ENCODE measurements at regions not wholly inside any gene's neighbourhood (a gene's known extent, or its start where the extent isn't known, plus 50 kb on each side); places are given as distances from the start of the nearest gene placed in this dataset.

DNA sequence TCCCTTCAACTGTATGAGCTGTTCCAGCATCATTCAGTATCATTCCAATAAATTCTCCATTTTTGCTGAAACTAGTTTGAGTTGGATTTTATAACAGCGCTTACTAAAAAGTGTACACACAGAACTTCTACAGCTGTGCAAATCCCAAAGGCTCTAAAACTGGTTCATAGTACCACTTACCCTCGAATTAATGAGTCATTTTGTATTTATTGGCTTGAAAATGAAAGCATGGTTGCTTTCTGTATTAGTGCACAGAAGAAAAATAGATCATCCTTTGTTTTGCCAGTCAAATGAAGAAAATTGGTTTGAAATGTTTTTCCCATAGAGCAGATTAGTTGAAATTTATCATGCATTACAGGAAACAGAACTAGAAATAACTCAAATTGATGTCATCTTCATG lies 268.3 kb upstream of the CPNE8 start:
- TF ChIP-seq, protein P1, sequence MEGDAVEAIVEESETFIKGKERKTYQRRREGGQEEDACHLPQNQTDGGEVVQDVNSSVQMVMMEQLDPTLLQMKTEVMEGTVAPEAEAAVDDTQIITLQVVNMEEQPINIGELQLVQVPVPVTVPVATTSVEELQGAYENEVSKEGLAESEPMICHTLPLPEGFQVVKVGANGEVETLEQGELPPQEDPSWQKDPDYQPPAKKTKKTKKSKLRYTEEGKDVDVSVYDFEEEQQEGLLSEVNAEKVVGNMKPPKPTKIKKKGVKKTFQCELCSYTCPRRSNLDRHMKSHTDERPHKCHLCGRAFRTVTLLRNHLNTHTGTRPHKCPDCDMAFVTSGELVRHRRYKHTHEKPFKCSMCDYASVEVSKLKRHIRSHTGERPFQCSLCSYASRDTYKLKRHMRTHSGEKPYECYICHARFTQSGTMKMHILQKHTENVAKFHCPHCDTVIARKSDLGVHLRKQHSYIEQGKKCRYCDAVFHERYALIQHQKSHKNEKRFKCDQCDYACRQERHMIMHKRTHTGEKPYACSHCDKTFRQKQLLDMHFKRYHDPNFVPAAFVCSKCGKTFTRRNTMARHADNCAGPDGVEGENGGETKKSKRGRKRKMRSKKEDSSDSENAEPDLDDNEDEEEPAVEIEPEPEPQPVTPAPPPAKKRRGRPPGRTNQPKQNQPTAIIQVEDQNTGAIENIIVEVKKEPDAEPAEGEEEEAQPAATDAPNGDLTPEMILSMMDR (IDR thresholded peaks at IDR 0.05; ENCODE audit: insufficient read depth, low read depth, low read length, missing control alignments): no peak
- no peak for DNase-seq (ENCODE audit: low read depth)
- no peak overlapping the region for H3K4me3 ChIP-seq (ENCODE audit: low read length)

DNA sequence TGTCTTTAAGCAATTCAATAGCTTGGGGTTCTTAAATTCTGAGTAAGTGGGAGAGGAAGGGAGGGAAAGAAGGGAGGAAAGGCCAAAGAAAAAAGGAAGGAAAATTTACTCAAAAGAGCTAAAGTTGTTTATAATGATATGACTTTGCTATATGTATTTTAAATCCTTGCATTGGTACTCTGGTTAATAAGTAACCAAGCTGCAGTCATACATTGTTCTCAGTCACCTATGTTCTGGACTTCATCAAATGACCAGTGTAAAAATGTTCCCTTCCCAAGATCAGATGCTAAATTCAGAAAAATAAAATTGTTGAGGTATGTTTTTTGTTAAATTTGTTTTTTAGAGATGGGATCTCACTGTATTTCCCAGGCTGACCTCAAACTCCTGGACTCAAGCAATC lies 259.9 kb upstream of the CPNE8 start:
- no peak for DNase-seq (ENCODE audit: low read depth)
- TF ChIP-seq, protein P1 (IDR thresholded peaks at IDR 0.05; ENCODE audit: insufficient read depth, low read depth, low read length, missing control alignments): no peak
- H3K4me3 ChIP-seq (ENCODE audit: low read length): no peak overlapping the region

GRCh38 chr12:39161465-39162085 lies 256.2 kb upstream of the CPNE8 start:
- TF ChIP-seq, protein P1 (IDR thresholded peaks at IDR 0.05; ENCODE audit: insufficient read depth, low read depth, low read length, missing control alignments): no peak
- no peak overlapping the region for H3K4me3 ChIP-seq (ENCODE audit: low read length)
- no peak for DNase-seq (ENCODE audit: low read depth)

DNA sequence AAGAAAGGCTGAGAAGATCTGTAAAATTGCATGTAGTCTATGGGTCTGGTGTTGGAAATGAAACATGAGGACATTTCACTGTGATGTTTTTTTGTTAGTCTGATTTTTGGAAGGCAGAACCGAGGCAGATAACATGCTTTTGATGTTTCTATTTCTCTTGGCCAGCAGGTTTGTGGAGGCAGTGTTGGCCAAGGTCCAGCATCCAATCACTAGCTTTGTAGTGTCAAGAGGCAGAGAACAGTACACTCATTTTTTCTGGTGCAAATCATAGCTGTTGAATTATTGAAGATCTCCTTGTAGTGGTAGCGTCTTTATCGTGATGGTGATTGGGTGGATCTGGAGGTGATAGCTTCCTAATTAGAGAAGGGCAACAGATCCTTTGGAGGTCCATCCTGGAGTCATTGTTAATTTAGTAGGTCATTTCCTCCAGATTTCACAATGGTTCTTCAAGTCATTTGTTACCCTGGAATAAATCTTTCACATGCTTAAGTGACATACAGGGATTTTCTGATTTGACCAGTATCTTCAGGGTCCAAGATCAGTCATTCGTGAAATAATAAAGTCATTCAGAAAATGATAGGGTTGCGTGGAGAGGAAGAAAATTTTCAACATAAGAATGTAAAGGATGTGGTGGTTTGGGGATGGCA lies 252.4 kb upstream of the CPNE8 start:
- DNase-seq (ENCODE audit: low read depth): no peak
- TF ChIP-seq, protein P1 (IDR thresholded peaks at IDR 0.05; ENCODE audit: insufficient read depth, low read depth, low read length, missing control alignments): no peak
- H3K4me3 ChIP-seq (ENCODE audit: low read length): no peak overlapping the region

DNA sequence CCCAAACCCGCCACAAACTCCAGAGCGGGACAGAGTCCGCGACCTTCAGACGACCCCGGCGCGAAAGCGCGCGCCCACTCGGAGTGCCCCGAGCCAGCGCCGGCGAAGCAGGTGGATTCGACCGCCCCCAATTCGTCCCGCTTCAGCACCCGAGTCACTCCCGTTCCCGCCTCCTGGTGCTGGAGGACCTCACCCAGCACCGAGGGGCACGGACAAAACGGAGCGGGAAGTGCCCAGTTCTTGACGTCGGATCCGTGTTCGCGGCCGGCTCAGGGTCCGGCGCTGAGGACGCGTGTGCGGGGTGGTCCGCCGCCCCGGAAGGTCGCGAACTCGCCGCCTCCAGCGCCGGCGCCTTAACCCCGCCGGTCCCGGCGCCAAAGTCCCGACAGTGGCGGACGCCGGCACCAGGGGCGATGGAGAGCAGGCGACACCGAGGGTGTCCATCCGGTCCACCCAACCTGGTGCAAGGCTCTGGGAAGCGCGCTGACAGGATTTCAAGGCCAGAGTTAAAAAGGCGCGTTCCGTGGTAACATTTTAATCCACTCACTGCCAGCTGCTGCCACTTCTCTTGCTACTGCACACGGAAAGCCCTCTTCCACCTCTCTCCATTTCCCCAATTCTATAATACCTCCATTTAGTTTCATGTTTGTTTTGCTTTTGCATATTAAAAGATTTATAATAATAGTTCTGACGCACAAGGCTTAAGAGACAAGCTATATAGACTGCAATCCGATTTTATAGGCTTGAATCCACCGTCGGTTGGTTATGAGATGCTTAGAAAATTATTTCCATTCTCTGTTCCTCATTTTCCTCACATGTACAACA lies 240.0 kb upstream of the CPNE8 start:
- H3K4me3 ChIP-seq (ENCODE audit: low read length): peak overlapping the region; percentile 54
- TF ChIP-seq, protein P1 (IDR thresholded peaks at IDR 0.05; ENCODE audit: insufficient read depth, low read depth, low read length, missing control alignments): peak; percentile 68
- peak; percentile 61 for DNase-seq (ENCODE audit: low read depth)

GRCh38 chr12:39144613-39145061 lies 239.2 kb upstream of the CPNE8 start:
- no peak for DNase-seq (ENCODE audit: low read depth)
- peak overlapping the region; percentile 54 for H3K4me3 ChIP-seq (ENCODE audit: low read length)
- TF ChIP-seq, protein P1 (IDR thresholded peaks at IDR 0.05; ENCODE audit: insufficient read depth, low read depth, low read length, missing control alignments): no peak
